ENCODE measurements at regions not wholly inside any gene's neighbourhood (a gene's known extent, or its start where the extent isn't known, plus 50 kb on each side); places are given as distances from the start of the nearest gene placed in this dataset.

DNA sequence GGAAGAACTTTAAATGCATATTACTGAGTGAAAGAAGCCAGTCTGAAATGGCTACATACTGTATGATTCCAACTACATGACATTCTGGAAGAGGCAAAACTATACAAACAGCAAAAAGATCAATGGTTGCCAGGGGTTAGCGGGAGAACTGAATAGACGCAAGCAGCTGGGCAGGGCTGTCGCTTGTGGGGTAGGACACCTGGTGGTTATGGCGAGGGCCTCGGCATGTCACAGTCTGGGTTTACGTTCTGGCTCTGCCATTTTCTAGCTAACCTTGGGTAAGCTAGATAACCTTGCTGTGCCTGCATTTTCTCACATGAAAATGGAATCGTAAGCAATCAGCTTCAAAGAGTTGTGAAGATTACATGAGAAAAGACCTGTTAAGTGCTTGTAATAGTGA lies 55.2 kb upstream of the SYT13 start:
- DNase-seq = no peak

DNA sequence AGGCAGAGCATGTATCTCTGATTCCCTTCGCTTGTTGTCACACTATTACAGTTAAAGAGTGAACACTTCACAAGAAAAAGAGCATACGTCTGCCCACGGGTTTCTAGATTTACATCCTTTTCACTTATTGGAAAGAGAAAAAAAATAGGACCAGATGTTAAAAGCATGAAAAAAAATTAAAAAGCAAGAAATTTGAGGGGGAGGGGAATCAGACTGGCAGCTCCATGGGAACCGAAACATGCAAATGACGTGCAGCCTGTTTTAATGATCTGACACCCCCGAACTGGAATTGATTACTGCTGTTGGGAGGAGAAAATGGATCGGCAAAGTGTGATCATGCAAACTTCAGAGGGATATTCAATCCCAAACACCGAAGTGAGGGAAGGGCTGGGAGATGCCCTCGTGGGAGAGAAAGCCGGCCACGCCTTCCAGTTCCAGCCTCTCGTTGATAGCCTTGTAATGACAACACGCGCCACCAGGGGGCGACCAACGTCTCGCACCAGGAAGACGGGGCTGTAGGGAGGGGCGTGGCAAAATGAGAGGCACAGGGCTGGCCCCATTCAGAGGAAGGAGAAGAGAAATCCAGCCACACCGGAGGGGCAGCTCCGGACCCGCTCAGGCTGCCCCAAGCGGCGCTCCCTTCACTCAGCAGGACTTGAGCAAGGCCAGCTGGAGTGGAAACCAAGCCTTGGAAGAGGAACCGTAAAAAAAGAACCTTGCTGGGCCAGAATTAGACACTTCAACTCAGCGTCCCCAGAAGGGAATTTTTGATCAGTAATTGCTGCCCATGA lies 53.8 kb upstream of the SYT13 start:
- DNase-seq = peak; percentile 91 to 93

DNA sequence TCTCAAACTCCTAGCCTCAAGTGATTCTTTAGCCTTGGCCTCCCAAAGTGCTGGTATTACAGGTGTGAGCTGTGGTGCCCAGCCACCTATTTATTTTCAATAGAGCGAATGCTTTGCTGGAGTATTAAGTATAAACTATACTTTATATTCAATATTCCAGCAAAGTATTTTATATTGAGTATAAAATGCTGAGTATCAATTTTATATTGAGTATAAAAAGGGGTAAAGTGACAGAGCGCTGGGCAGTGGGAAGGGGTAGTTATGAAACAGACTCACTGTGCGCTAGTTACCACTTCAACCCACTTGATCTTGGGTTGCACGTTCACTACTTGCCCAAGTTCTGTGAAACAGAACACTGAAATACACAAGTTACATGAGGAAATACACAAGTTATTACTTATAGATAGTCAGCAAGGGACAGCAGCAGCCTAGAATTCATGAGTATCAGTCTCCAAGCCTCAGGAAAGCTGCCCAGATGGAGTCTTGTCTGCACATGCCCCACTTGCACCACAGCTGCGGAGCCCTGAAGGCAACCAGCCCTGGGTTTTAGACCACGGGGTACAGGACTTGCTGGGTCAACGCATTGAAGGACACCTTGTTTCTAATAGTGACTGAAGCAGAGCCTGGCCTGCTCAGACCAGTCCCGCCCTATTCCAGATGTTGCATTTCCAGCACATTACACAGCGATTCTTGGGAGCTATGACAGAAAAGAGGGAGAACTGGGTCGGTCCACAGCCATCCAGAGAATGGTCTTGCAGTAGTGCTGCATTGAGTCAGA lies 51.6 kb upstream of the SYT13 start:
- DNase-seq = no peak

DNA sequence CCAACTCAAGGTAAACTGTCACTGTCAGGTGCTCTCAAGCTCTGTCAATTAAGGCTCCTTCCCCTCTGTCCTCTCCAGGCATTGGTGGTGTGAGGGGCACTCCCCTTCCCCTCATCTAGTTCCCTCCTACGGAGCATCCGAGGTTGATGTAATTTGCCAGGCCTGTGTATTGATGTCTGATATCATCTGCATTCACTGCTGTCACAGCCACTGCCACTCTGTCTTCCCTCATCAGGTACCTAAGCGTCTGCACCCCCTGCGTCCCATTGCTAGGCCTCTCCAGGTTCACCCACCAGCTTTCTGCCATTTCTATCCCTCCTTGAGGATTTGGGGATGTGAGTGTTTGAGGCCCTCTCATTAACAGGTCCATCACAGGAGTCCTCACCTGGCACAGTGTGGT lies 50.0 kb upstream of the SYT13 start:
- no peak for DNase-seq
